ENCODE measurements at regions not wholly inside any gene's neighbourhood (a gene's known extent, or its start where the extent isn't known, plus 50 kb on each side); places are given as distances from the start of the nearest gene placed in this dataset.
A peak's percentile ranks its signal among the peaks of the same experiment; 100 is the strongest.
"Not testable (repeated sequence)": the region's sequence is repeated elsewhere in the genome, so short reads cannot be mapped to it uniquely, and the experiment has no call there.

- DNase-seq (ENCODE audit: low read depth, low spot score) (no peak), FAIRE-seq (no peak)
- H3K36me3 ChIP-seq (ENCODE audit: control insufficient read depth in 2 of 2, extremely low read depth in 1 of 2, insufficient read depth in 2 of 2, low read length in 2 of 2): no peaks in the 10 kb centered on the region
Measured at GRCh38 chr19:20371911-20372310, 193.7 kb downstream of the ZNF737 start.

DNA sequence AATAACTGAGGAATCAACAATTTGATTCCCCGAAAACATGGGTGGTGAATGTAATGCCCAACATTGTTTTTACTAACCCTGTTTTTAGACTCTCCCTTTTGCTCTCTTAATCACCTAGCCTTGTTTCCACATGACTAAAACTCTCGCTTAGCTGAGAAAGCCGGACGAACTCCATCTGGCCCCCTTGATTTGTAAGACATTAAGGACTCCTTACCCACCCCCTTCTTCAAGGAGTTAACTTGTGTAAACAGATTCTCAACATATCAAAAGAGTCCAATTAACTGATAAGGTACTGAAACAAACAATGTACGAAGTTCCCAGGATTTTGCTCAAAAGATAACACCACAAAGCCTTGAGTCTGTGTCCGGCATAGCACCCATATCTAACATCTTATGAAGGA lies 194.3 kb downstream of the ZNF737 start:
- H3K27ac ChIP-seq (ENCODE audit: control insufficient read depth, insufficient read depth, low read length); H3K4me3 ChIP-seq (ENCODE audit: control insufficient read depth in 2 of 3, extremely low read depth in 1 of 3, insufficient read depth in 2 of 3, low read depth in 1 of 3, low read length in 3 of 3); H3K9me1 ChIP-seq (ENCODE audit: control insufficient read depth, extremely low read depth, insufficient read depth, low read length); H3K36me3 ChIP-seq (ENCODE audit: control insufficient read depth in 2 of 2, extremely low read depth in 1 of 2, insufficient read depth in 2 of 2, low read length in 2 of 2); FAIRE-seq; H3K4me1 ChIP-seq (ENCODE audit: control insufficient read depth, extremely low read depth, insufficient read depth, low read length); H4K20me1 ChIP-seq (ENCODE audit: control insufficient read depth, extremely low read depth, insufficient read depth, low read length); H3K9ac ChIP-seq (ENCODE audit: control insufficient read depth, extremely low read depth, insufficient read depth, low read length); H3K9me3 ChIP-seq (ENCODE audit: control insufficient read depth, low read depth, low read length); H3K79me2 ChIP-seq (ENCODE audit: control insufficient read depth, insufficient read depth, low read length); DNase-seq (ENCODE audit: low read depth, low spot score); H3K27me3 ChIP-seq (ENCODE audit: control insufficient read depth, extremely low read depth, insufficient read depth, low read length); dilution Hi-C loops (cut with MboI; ENCODE audit: extremely low pct_ligation_motif_present, low sequenced_read_pairs); H3K4me2 ChIP-seq (ENCODE audit: control insufficient read depth, extremely low read depth, insufficient read depth, low read depth, low read length); H2AFZ ChIP-seq (ENCODE audit: control insufficient read depth, low read length): not testable (repeated sequence)

More at GRCh38 chr19:20371911-20372310, 193.7 kb downstream of the ZNF737 start:
- H3K27ac ChIP-seq (ENCODE audit: control insufficient read depth, insufficient read depth, low read length): no peak overlapping the region
- no peak overlapping the region for H3K9ac ChIP-seq (ENCODE audit: control insufficient read depth, extremely low read depth, insufficient read depth, low read length)
- H3K79me2 ChIP-seq (ENCODE audit: control insufficient read depth, insufficient read depth, low read length): no peaks in the 10 kb centered on the region
- H3K4me2 ChIP-seq (ENCODE audit: control insufficient read depth, extremely low read depth, insufficient read depth, low read depth, low read length): no peak overlapping the region
- H3K4me1 ChIP-seq (ENCODE audit: control insufficient read depth, extremely low read depth, insufficient read depth, low read length): no peaks in the 10 kb centered on the region
- H3K27me3 ChIP-seq (ENCODE audit: control insufficient read depth, extremely low read depth, insufficient read depth, low read length): no peaks in the 10 kb centered on the region
- dilution Hi-C loops (cut with MboI; ENCODE audit: extremely low pct_ligation_motif_present, low sequenced_read_pairs): no loop called here
- no peak overlapping the region for H3K4me3 ChIP-seq (ENCODE audit: control insufficient read depth in 2 of 3, extremely low read depth in 1 of 3, insufficient read depth in 2 of 3, low read depth in 1 of 3, low read length in 3 of 3)
- no peak overlapping the region for H2AFZ ChIP-seq (ENCODE audit: control insufficient read depth, low read length)
- H3K9me3 ChIP-seq (ENCODE audit: control insufficient read depth, low read depth, low read length): peaks cover 4% of the 10 kb centered on the region
- H4K20me1 ChIP-seq (ENCODE audit: control insufficient read depth, extremely low read depth, insufficient read depth, low read length): no peaks in the 10 kb centered on the region
- TF ChIP-seq, protein P1, sequence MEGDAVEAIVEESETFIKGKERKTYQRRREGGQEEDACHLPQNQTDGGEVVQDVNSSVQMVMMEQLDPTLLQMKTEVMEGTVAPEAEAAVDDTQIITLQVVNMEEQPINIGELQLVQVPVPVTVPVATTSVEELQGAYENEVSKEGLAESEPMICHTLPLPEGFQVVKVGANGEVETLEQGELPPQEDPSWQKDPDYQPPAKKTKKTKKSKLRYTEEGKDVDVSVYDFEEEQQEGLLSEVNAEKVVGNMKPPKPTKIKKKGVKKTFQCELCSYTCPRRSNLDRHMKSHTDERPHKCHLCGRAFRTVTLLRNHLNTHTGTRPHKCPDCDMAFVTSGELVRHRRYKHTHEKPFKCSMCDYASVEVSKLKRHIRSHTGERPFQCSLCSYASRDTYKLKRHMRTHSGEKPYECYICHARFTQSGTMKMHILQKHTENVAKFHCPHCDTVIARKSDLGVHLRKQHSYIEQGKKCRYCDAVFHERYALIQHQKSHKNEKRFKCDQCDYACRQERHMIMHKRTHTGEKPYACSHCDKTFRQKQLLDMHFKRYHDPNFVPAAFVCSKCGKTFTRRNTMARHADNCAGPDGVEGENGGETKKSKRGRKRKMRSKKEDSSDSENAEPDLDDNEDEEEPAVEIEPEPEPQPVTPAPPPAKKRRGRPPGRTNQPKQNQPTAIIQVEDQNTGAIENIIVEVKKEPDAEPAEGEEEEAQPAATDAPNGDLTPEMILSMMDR (optimal IDR thresholded peaks at IDR 0.05 in 1 of 3, IDR thresholded peaks at IDR 0.05 in 1 of 3, conservative IDR thresholded peaks at IDR 0.05 in 1 of 3; ENCODE audit: extremely low read depth in 1 of 3, insufficient read depth in 2 of 3, low read length in 3 of 3): no peak
- no peak for TF ChIP-seq EZH2 (IDR thresholded peaks at IDR 0.05; ENCODE audit: low read length)
- no peaks in the 10 kb centered on the region for H3K9me1 ChIP-seq (ENCODE audit: control insufficient read depth, extremely low read depth, insufficient read depth, low read length)

DNA sequence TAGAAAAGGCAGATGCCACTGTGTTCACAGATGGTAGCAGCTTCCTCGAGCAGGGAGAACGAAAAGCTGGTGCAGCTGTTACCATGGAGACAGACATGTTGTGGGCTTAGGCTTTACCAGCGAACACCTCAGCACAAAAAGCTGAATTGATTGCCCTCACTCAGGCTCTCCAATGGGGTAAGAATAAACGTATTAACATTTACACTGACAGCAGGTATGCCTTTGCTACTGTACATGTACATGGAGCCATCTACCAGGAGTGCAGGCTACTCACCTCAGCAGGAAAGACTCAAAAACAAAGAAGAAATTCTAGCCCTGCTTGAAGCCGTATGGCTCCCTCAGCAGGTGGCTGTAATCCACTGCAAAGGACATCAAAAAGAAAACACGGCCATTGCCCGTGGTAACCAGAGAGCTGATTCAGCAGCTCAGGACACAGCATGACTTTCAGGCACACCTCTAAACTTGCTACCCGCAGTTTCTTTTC lies 197.7 kb downstream of the ZNF737 start:
- Histone ChIP-seq H3K79me2 (ENCODE audit: control insufficient read depth, insufficient read depth, low read length) (no peaks in the 10 kb centered on the region), H3K9ac (ENCODE audit: control insufficient read depth, extremely low read depth, insufficient read depth, low read length) (no peak overlapping the region), H3K4me2 (ENCODE audit: control insufficient read depth, extremely low read depth, insufficient read depth, low read depth, low read length) (no peak overlapping the region), H3K36me3 (ENCODE audit: control insufficient read depth in 2 of 2, extremely low read depth in 1 of 2, insufficient read depth in 2 of 2, low read length in 2 of 2) (no peaks in the 10 kb centered on the region), H3K9me3 (ENCODE audit: control insufficient read depth, low read depth, low read length) (no peaks in the 10 kb centered on the region), H2AFZ (ENCODE audit: control insufficient read depth, low read length) (no peak overlapping the region), H3K4me3 (ENCODE audit: control insufficient read depth in 2 of 3, extremely low read depth in 1 of 3, insufficient read depth in 2 of 3, low read depth in 1 of 3, low read length in 3 of 3) (no peak overlapping the region), H3K4me1 (ENCODE audit: control insufficient read depth, extremely low read depth, insufficient read depth, low read length) (no peaks in the 10 kb centered on the region), H3K9me1 (ENCODE audit: control insufficient read depth, extremely low read depth, insufficient read depth, low read length) (no peaks in the 10 kb centered on the region), H3K27ac (ENCODE audit: control insufficient read depth, insufficient read depth, low read length) (no peak overlapping the region), H3K27me3 (ENCODE audit: control insufficient read depth, extremely low read depth, insufficient read depth, low read length) (no peaks in the 10 kb centered on the region), H4K20me1 (ENCODE audit: control insufficient read depth, extremely low read depth, insufficient read depth, low read length) (no peaks in the 10 kb centered on the region)
- DNase-seq (ENCODE audit: low read depth, low spot score) (no peak), FAIRE-seq (no peak)
- TF ChIP-seq, protein P1 (optimal IDR thresholded peaks at IDR 0.05 in 1 of 3, IDR thresholded peaks at IDR 0.05 in 1 of 3, conservative IDR thresholded peaks at IDR 0.05 in 1 of 3; ENCODE audit: extremely low read depth in 1 of 3, insufficient read depth in 2 of 3, low read length in 3 of 3): peak in 1 of 3 experiments; percentile 10
- TF ChIP-seq EZH2 (IDR thresholded peaks at IDR 0.05; ENCODE audit: low read length): no peak
- dilution Hi-C loops (cut with MboI; ENCODE audit: extremely low pct_ligation_motif_present, low sequenced_read_pairs): no loop called here

All from keratinocyte (primary cell).